ENCODE measurements at regions not wholly inside any gene's neighbourhood (a gene's known extent, or its start where the extent isn't known, plus 50 kb on each side); places are given as distances from the start of the nearest gene placed in this dataset.
"Not testable (repeated sequence)": the region's sequence is repeated elsewhere in the genome, so short reads cannot be mapped to it uniquely, and the experiment has no call there.

- DNase-seq (ENCODE audit: low read depth in 1 of 2, low spot score in 1 of 2) = no peak
- no peak for TF ChIP-seq JUND (IDR thresholded peaks at IDR 0.05; ENCODE audit: low read depth)
- in situ Hi-C loops (cut with HindIII; ENCODE audit: low pct_unique_long_range_greater_than_20kb, low sequenced_read_pairs) = no loop called here
These were observed 299.1 kb upstream of the MCTP2 start for GRCh38 chr15:93932164-93932776.

- in situ Hi-C loops (cut with HindIII; ENCODE audit: low pct_unique_long_range_greater_than_20kb, low sequenced_read_pairs) = no loop called here
- TF ChIP-seq JUND (IDR thresholded peaks at IDR 0.05; ENCODE audit: low read depth) = no peak
- DNase-seq (ENCODE audit: low read depth in 1 of 2, low spot score in 1 of 2) = no peak
These were observed 301.8 kb upstream of the MCTP2 start for GRCh38 chr15:93929375-93930094.

- in situ Hi-C loops (cut with HindIII; ENCODE audit: low pct_unique_long_range_greater_than_20kb, low sequenced_read_pairs) = no loop called here
- no peak for DNase-seq (ENCODE audit: low read depth in 1 of 2, low spot score in 1 of 2)
- no peak for TF ChIP-seq JUND (IDR thresholded peaks at IDR 0.05; ENCODE audit: low read depth)
These were observed 311.2 kb upstream of the MCTP2 start for GRCh38 chr15:93920204-93920603.

- in situ Hi-C loops (cut with HindIII; ENCODE audit: low pct_unique_long_range_greater_than_20kb, low sequenced_read_pairs); DNase-seq (ENCODE audit: low read depth in 1 of 2, low spot score in 1 of 2): not testable (repeated sequence)
These were observed 312.6 kb upstream of the MCTP2 start for GRCh38 chr15:93918801-93919200.

GRCh38 chr15:93917181-93917580 lies 314.2 kb upstream of the MCTP2 start:
- TF ChIP-seq JUND (IDR thresholded peaks at IDR 0.05; ENCODE audit: low read depth) = no peak
- in situ Hi-C loops (cut with HindIII; ENCODE audit: low pct_unique_long_range_greater_than_20kb, low sequenced_read_pairs) = no loop called here
- DNase-seq (ENCODE audit: low read depth in 1 of 2, low spot score in 1 of 2) = no peak

- no peak for TF ChIP-seq JUND (IDR thresholded peaks at IDR 0.05; ENCODE audit: low read depth)
- no peak for DNase-seq (ENCODE audit: low read depth in 1 of 2, low spot score in 1 of 2)
- in situ Hi-C loops (cut with HindIII; ENCODE audit: low pct_unique_long_range_greater_than_20kb, low sequenced_read_pairs) = no loop called here
These were observed 317.5 kb upstream of the MCTP2 start for GRCh38 chr15:93913871-93914270.

- no peak for DNase-seq (ENCODE audit: low read depth in 1 of 2, low spot score in 1 of 2)
- TF ChIP-seq JUND (IDR thresholded peaks at IDR 0.05; ENCODE audit: low read depth) = no peak
- in situ Hi-C loops (cut with HindIII; ENCODE audit: low pct_unique_long_range_greater_than_20kb, low sequenced_read_pairs) = no loop called here
These were observed 318.1 kb upstream of the MCTP2 start for GRCh38 chr15:93913310-93913709.

GRCh38 chr15:93900476-93901400 lies 330.6 kb upstream of the MCTP2 start:
- DNase-seq (ENCODE audit: low read depth in 1 of 2, low spot score in 1 of 2) = peak in 1 of 2 experiments; percentile 51
- TF ChIP-seq JUND (IDR thresholded peaks at IDR 0.05; ENCODE audit: low read depth) = no peak
- in situ Hi-C loops (cut with HindIII; ENCODE audit: low pct_unique_long_range_greater_than_20kb, low sequenced_read_pairs) = no loop called here

GRCh38 chr15:93899817-93900216 lies 331.5 kb upstream of the MCTP2 start:
- in situ Hi-C loops (cut with HindIII; ENCODE audit: low pct_unique_long_range_greater_than_20kb, low sequenced_read_pairs) = no loop called here
- TF ChIP-seq JUND (IDR thresholded peaks at IDR 0.05; ENCODE audit: low read depth) = no peak
- DNase-seq (ENCODE audit: low read depth in 1 of 2, low spot score in 1 of 2) = no peak

- in situ Hi-C loops (cut with HindIII; ENCODE audit: low pct_unique_long_range_greater_than_20kb, low sequenced_read_pairs) = no loop called here
- TF ChIP-seq JUND (IDR thresholded peaks at IDR 0.05; ENCODE audit: low read depth) = no peak
- no peak for DNase-seq (ENCODE audit: low read depth in 1 of 2, low spot score in 1 of 2)
These were observed 334.0 kb upstream of the MCTP2 start for GRCh38 chr15:93897377-93897776.

- no peak for DNase-seq (ENCODE audit: low read depth in 1 of 2, low spot score in 1 of 2)
- in situ Hi-C loops (cut with HindIII; ENCODE audit: low pct_unique_long_range_greater_than_20kb, low sequenced_read_pairs) = no loop called here
These were observed 335.2 kb upstream of the MCTP2 start for GRCh38 chr15:93895976-93896770.

GRCh38 chr15:93894438-93895036 lies 336.8 kb upstream of the MCTP2 start:
- TF ChIP-seq JUND (IDR thresholded peaks at IDR 0.05; ENCODE audit: low read depth) = no peak
- DNase-seq (ENCODE audit: low read depth in 1 of 2, low spot score in 1 of 2) = no peak
- in situ Hi-C loops (cut with HindIII; ENCODE audit: low pct_unique_long_range_greater_than_20kb, low sequenced_read_pairs) = no loop called here

More at GRCh38 chr15:93895976-93896770, 335.2 kb upstream of the MCTP2 start:
- TF ChIP-seq JUND (IDR thresholded peaks at IDR 0.05; ENCODE audit: low read depth) = no peak

Data from T47D (cell line).